ENCODE measurements at regions not wholly inside any gene's neighbourhood (a gene's known extent, or its start where the extent isn't known, plus 50 kb on each side); places are given as distances from the start of the nearest gene placed in this dataset.

- Histone ChIP-seq H3K4me1 (ENCODE audit: control insufficient read depth in 2 of 2, insufficient read depth in 2 of 2, low read length in 2 of 2) (no peaks in the 10 kb centered on the region), H3K4me3 (ENCODE audit: control extremely low read depth in 1 of 5, extremely low read depth in 1 of 5, insufficient read depth in 1 of 5, low read depth in 2 of 5, low read length in 4 of 5) (no peak overlapping the region), H3K36me3 (replicated peaks in 1 of 2; ENCODE audit: control extremely low read depth in 1 of 2, control insufficient read depth in 1 of 2, extremely low read depth in 1 of 2, insufficient read depth in 2 of 2, low read length in 1 of 2) (no peaks in the 10 kb centered on the region), H4K20me1 (ENCODE audit: control insufficient read depth, insufficient read depth, low read length, poor library complexity, severe bottlenecking) (no peaks in the 10 kb centered on the region), H3K4me2 (replicated peaks; ENCODE audit: low read depth, low read length, poor library complexity, severe bottlenecking) (no peak overlapping the region), H3K27me3 (replicated peaks in 1 of 4; ENCODE audit: control extremely low read depth in 1 of 4, control insufficient read depth in 3 of 4, insufficient read depth in 4 of 4, low read length in 3 of 4) (no peaks in the 10 kb centered on the region), H2AFZ (ENCODE audit: insufficient read depth, low read depth, low read length, poor library complexity, severe bottlenecking) (no peak overlapping the region), H3K27ac (ENCODE audit: low read length in 2 of 2) (no peak overlapping the region), H3K9ac (ENCODE audit: low read length) (no peak overlapping the region), H3K79me2 (ENCODE audit: control insufficient read depth, insufficient read depth, low read length) (no peaks in the 10 kb centered on the region), H3K9me3 (ENCODE audit: control extremely low read depth in 1 of 3, control insufficient read depth in 2 of 3, insufficient read depth in 1 of 3, low read length in 2 of 3) (no peaks in the 10 kb centered on the region)
- POLR2A ChIA-PET, result no interaction called here
- no peaks in the 10 kb centered on the region for H3K4me1 Mint-ChIP-seq
- TF ChIP-seq EZH2 (IDR thresholded peaks at IDR 0.05; ENCODE audit: borderline replicate concordance, insufficient read depth, low read depth, low read length, poor library complexity, severe bottlenecking), result no peak
- no peak for TF ChIP-seq CTCF (IDR thresholded peaks at IDR 0.05)
- no peak for ATAC-seq (ENCODE audit: low read depth)
- CTCF ChIA-PET, result no interaction called here
- H3K9me3 Mint-ChIP-seq (ENCODE audit: insufficient read depth), result no peaks in the 10 kb centered on the region
- no peak overlapping the region for H3K4me3 Mint-ChIP-seq
- WGBS (ENCODE audit: insufficient coverage), result 4% methylated on average over 3 of the region's 8 CpGs
- H3K27ac Mint-ChIP-seq, result no peak overlapping the region
- H3K27me3 Mint-ChIP-seq, result peaks cover 4% of the 10 kb centered on the region
- intact Hi-C loops (cut with micrococcal nuclease), result no loop called here
- no peak for DNase-seq
These were observed 300.0 kb upstream of the PUDP start for GRCh38 chrX:7447801-7448499.

GRCh38 chrX:7446815-7447214 lies 298.9 kb upstream of the PUDP start:
- no peaks in the 10 kb centered on the region for H3K36me3 ChIP-seq (replicated peaks in 1 of 2; ENCODE audit: control extremely low read depth in 1 of 2, control insufficient read depth in 1 of 2, extremely low read depth in 1 of 2, insufficient read depth in 2 of 2, low read length in 1 of 2)
- H3K9ac ChIP-seq (ENCODE audit: low read length), result no peak overlapping the region
- no peak overlapping the region for H3K4me2 ChIP-seq (replicated peaks; ENCODE audit: low read depth, low read length, poor library complexity, severe bottlenecking)
- DNase-seq, result no peak
- no peak for TF ChIP-seq CTCF (IDR thresholded peaks at IDR 0.05)
- ATAC-seq (ENCODE audit: low read depth), result no peak
- WGBS (ENCODE audit: insufficient coverage), result no CpG with 5 or more reads among the region's 4 CpGs
- H3K4me3 Mint-ChIP-seq, result no peak overlapping the region
- H3K27ac Mint-ChIP-seq, result no peak overlapping the region
- no peaks in the 10 kb centered on the region for H3K9me3 Mint-ChIP-seq (ENCODE audit: insufficient read depth)
- no peaks in the 10 kb centered on the region for H4K20me1 ChIP-seq (ENCODE audit: control insufficient read depth, insufficient read depth, low read length, poor library complexity, severe bottlenecking)
- intact Hi-C loops (cut with micrococcal nuclease), result no loop called here
- no peak overlapping the region for H3K27ac ChIP-seq (ENCODE audit: low read length in 2 of 2)
- CTCF ChIA-PET, result no interaction called here
- POLR2A ChIA-PET, result no interaction called here
- no peak overlapping the region for H3K4me3 ChIP-seq (ENCODE audit: control extremely low read depth in 1 of 5, extremely low read depth in 1 of 5, insufficient read depth in 1 of 5, low read depth in 2 of 5, low read length in 4 of 5)
- H3K27me3 Mint-ChIP-seq, result peaks cover 4% of the 10 kb centered on the region
- H3K9me3 ChIP-seq (ENCODE audit: control extremely low read depth in 1 of 3, control insufficient read depth in 2 of 3, insufficient read depth in 1 of 3, low read length in 2 of 3), result no peaks in the 10 kb centered on the region
- H3K4me1 ChIP-seq (ENCODE audit: control insufficient read depth in 2 of 2, insufficient read depth in 2 of 2, low read length in 2 of 2), result no peaks in the 10 kb centered on the region
- H2AFZ ChIP-seq (ENCODE audit: insufficient read depth, low read depth, low read length, poor library complexity, severe bottlenecking), result no peak overlapping the region
- no peaks in the 10 kb centered on the region for H3K27me3 ChIP-seq (replicated peaks in 1 of 4; ENCODE audit: control extremely low read depth in 1 of 4, control insufficient read depth in 3 of 4, insufficient read depth in 4 of 4, low read length in 3 of 4)
- H3K4me1 Mint-ChIP-seq, result no peaks in the 10 kb centered on the region
- H3K79me2 ChIP-seq (ENCODE audit: control insufficient read depth, insufficient read depth, low read length), result no peaks in the 10 kb centered on the region

Measured in B cell (primary cell).